ENCODE measurements at regions not wholly inside any gene's neighbourhood (a gene's known extent, or its start where the extent isn't known, plus 50 kb on each side); places are given as distances from the start of the nearest gene placed in this dataset.

DNA sequence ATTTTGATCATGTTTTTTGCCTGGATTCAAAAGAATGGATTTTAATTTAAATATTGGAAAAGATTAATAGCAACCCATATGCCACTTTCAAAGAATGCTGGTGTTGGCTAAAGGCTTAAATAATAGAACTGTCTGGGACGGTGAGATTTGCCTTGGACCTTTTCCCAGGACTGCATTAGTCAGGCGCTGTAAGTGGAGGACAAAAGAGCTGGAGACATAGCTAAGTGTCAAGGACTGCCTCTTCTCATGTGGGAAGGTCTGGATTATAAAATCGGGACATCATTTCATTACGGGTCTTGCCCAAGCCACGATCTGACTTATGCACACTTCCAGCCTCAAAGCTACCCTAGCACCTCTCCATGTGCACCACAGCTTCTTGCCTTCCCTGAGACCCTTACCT is 458.5 kb upstream of the DEPDC1 start:
- no peak for TF ChIP-seq EZH2 (IDR thresholded peaks at IDR 0.05; ENCODE audit: insufficient read depth, poor library complexity, severe bottlenecking)
- TF ChIP-seq EZH2phosphoT487 (IDR thresholded peaks at IDR 0.05; ENCODE audit: insufficient read depth, low read depth): no peak

Measured in GM23248 (cell line).